GM23338 (cell line): ENCODE measurements at regions not wholly inside any gene's neighbourhood (a gene's known extent, or its start where the extent isn't known, plus 50 kb on each side); places are given as distances from the start of the nearest gene placed in this dataset.

ENCODE experiments used
- ATAC-seq: fragments of 200-7000 bp; cut with Tn5 transposase; 3 replicates; pipeline ENCODE4 v1.9.1; 2020
- DNase-seq: peaks from one replicate; pipeline ENCODE4 v3.0.0-alpha.2; 2015; ENCODE audit warnings: low spot score
- H2AFZ ChIP-seq: fragments of 200-600 bp; sonication (generic); 2 replicates; pipeline ENCODE4 v1.8.0; 2016; ENCODE audit warnings: antibody characterized with exemption, mild to moderate bottlenecking, moderate library complexity
- H3F3A ChIP-seq: fragments of 200-600 bp; sonication (generic); replicated peaks from 2 replicates; pipeline ENCODE4 v1.8.0; 2017; ENCODE audit warnings: antibody characterized with exemption, mixed run types, low read depth
- H3K27ac ChIP-seq: fragments of 200-600 bp; sonication (generic); 2 replicates; pipeline ENCODE4 v1.6.1; 2016; ENCODE audit warnings: low read depth
- H3K27me3 ChIP-seq: fragments of 200-600 bp; sonication (generic); 2 replicates; pipeline ENCODE4 v1.8.0; 2016; ENCODE audit warnings: mild to moderate bottlenecking, mixed run types, moderate library complexity; ENCODE audit not compliant: insufficient read depth
- H3K36me3 ChIP-seq: fragments of 200-600 bp; sonication (generic); 2 replicates; pipeline ENCODE4 v1.8.0; 2016; ENCODE audit warnings: mild to moderate bottlenecking; ENCODE audit not compliant: insufficient read depth
- H3K4me1 ChIP-seq: fragments of 200-600 bp; sonication (generic); 2 replicates; pipeline ENCODE4 v1.8.0; 2016; ENCODE audit warnings: mild to moderate bottlenecking, moderate library complexity; ENCODE audit not compliant: insufficient read depth
- H3K4me2 ChIP-seq: fragments of 200-600 bp; sonication (generic); 2 replicates; pipeline ENCODE4 v1.7.1; 2017; ENCODE audit warnings: mixed run types
- H3K4me3 ChIP-seq: fragments of 200-600 bp; sonication (generic); 2 replicates; pipeline ENCODE4 v1.6.1; 2016; ENCODE audit warnings: mixed run types
- H3K79me2 ChIP-seq: fragments of 200-600 bp; sonication (generic); replicated peaks from 2 replicates; pipeline ENCODE4 v1.8.0; 2017; ENCODE audit warnings: mild to moderate bottlenecking; ENCODE audit not compliant: insufficient read depth
- H3K9me2 ChIP-seq: fragments of 200-600 bp; sonication (generic); 2 replicates; pipeline ENCODE4 v1.8.0; 2017; ENCODE audit not compliant: insufficient read depth
- H4K20me1 ChIP-seq: fragments of 200-600 bp; sonication (generic); replicated peaks from 2 replicates; pipeline ENCODE4 v1.8.0; 2017; ENCODE audit warnings: mild to moderate bottlenecking; ENCODE audit not compliant: insufficient read depth
- H3K27ac Mint-ChIP-seq: 2 replicates; pipeline ENCODE4 v1.8.0; 2020; ENCODE audit warnings: inconsistent platforms, mild to moderate bottlenecking, moderate library complexity, mixed read lengths
- H3K27me3 Mint-ChIP-seq: 3 replicates; pipeline ENCODE4 v1.8.0; 2022; ENCODE audit warnings: low read depth, mild to moderate bottlenecking, moderate library complexity, mixed read lengths, inconsistent platforms; ENCODE audit not compliant: insufficient read depth, poor library complexity
- H3K36me3 Mint-ChIP-seq: 3 replicates; pipeline ENCODE4 v1.8.0; 2021; ENCODE audit warnings: low read depth, mild to moderate bottlenecking, inconsistent platforms, moderate library complexity, mixed read lengths
- H3K4me1 Mint-ChIP-seq: 3 replicates; pipeline ENCODE4 v1.8.0; 2020; ENCODE audit warnings: mild to moderate bottlenecking, inconsistent platforms, mixed read lengths
- H3K4me3 Mint-ChIP-seq: 3 replicates; pipeline ENCODE4 v1.8.0; 2021; ENCODE audit warnings: moderate library complexity, mild to moderate bottlenecking, inconsistent platforms, mixed read lengths
- H3K9me3 Mint-ChIP-seq: 3 replicates; pipeline ENCODE4 v1.8.0; 2020; ENCODE audit warnings: moderate library complexity, mild to moderate bottlenecking, inconsistent platforms, mixed read lengths
- CREB1 ChIP-seq: fragments of 250-450 bp; sonication (Bioruptor Pico); IDR thresholded peaks from 2 replicates; pipeline ENCODE4 v1.5.0; 2020; ENCODE audit warnings: low read depth, mild to moderate bottlenecking, moderate library complexity
- ETS1 ChIP-seq: IDR thresholded peaks from 2 replicates; pipeline ENCODE4 v1.6.1; 2016; ENCODE audit warnings: antibody characterized with exemption
- EZH2 ChIP-seq: fragments of 200-600 bp; sonication (generic); IDR thresholded peaks from one replicate; pipeline ENCODE4 v1.8.0; 2017; ENCODE audit warnings: antibody characterized with exemption, mild to moderate bottlenecking, low read depth; ENCODE audit not compliant: unreplicated experiment
- EZH2phosphoT487 ChIP-seq: fragments of 200-600 bp; sonication (generic); IDR thresholded peaks from one replicate; pipeline ENCODE4 v1.8.1; 2018; ENCODE audit warnings: antibody characterized with exemption; ENCODE audit not compliant: unreplicated experiment
- NANOG ChIP-seq: IDR thresholded peaks from 2 replicates; pipeline ENCODE4 v1.6.1; 2016; ENCODE audit warnings: antibody characterized with exemption, borderline replicate concordance
- POLR2AphosphoS5 ChIP-seq: IDR thresholded peaks from 2 replicates; pipeline ENCODE4 v1.6.1; 2016; ENCODE audit warnings: antibody characterized with exemption, low read depth
- STAT1 ChIP-seq: IDR thresholded peaks from one replicate; pipeline ENCODE4 v1.6.1; 2016; ENCODE audit warnings: antibody characterized with exemption; ENCODE audit not compliant: unreplicated experiment
- ZNF114 ChIP-seq: fragments of 250-450 bp; sonication (Bioruptor Pico); IDR thresholded peaks from 2 replicates; pipeline ENCODE4 v1.5.0; 2020; ENCODE audit warnings: mild to moderate bottlenecking, moderate library complexity
- TF ChIP-seq, protein P1 (sequence below): fragments of 250-450 bp; sonication (Bioruptor Pico); IDR thresholded peaks from 2 replicates; pipeline ENCODE4 v1.5.0; 2020; ENCODE audit warnings: mild to moderate bottlenecking, moderate library complexity

DNA sequence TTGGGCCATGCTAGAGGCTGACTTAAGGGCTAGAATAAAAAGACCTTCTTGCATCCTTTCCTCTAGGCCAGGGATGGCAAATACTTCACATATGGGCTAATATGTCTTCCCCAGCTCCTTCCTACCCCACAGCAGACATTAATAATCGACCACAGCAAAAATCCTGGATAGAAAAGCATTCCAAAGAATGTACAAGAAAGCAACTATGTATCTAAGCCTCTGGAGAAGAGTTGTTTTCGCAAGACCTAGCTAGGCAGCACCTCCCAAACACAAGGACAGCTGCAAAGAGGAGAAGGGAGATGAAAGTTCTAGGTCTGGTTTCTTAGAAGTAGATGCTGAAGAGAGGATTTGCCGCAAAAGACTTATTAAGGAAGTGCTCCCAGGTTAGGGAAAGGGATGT is 372.6 kb downstream of the SLC4A3 start:
- no peaks in the 10 kb centered on the region for H3K27me3 ChIP-seq
- H3K4me1 Mint-ChIP-seq = peaks cover 8% of the 10 kb centered on the region; the same call in 2 of the 3 replicates
- ATAC-seq (no peak), DNase-seq (no peak)
- H3K4me3 ChIP-seq = no peak overlapping the region
- H3F3A ChIP-seq = 0 out of 2 replicates have a peak, but pooled peaks cover 3% of the 10 kb centered on the region
- H2AFZ ChIP-seq = no peak overlapping the region
- H3K27ac ChIP-seq = no peak overlapping the region
- H4K20me1 ChIP-seq = no peaks in the 10 kb centered on the region
- no peak overlapping the region for H3K4me2 ChIP-seq
- no peaks in the 10 kb centered on the region for H3K36me3 ChIP-seq
- no peaks in the 10 kb centered on the region; the same call in 2 of the 3 replicates for H3K9me3 Mint-ChIP-seq
- H3K4me1 ChIP-seq = peaks cover 3% of the 10 kb centered on the region; the same call in 1 of the 2 replicates
- no peak for TF ChIP-seq CREB1 (CRISPR knock-in tag)
- no peak overlapping the region for H3K4me3 Mint-ChIP-seq
- no peaks in the 10 kb centered on the region for H3K27me3 Mint-ChIP-seq
- H3K36me3 Mint-ChIP-seq = no peaks in the 10 kb centered on the region
- no peak overlapping the region for H3K27ac Mint-ChIP-seq
- H3K79me2 ChIP-seq = no peaks in the 10 kb centered on the region
- no peaks in the 10 kb centered on the region for H3K9me2 ChIP-seq

GRCh38 chr2:220000586-220000985 is 373.2 kb downstream of the SLC4A3 start:
- H3K27me3 ChIP-seq = no peaks in the 10 kb centered on the region
- no peaks in the 10 kb centered on the region; the same call in 2 of the 3 replicates for H3K9me3 Mint-ChIP-seq
- H3K4me3 ChIP-seq = no peak overlapping the region
- DNase-seq = no peak
- no peak for ATAC-seq
- no peak overlapping the region for H2AFZ ChIP-seq
- no peak overlapping the region for H3K4me3 Mint-ChIP-seq
- H3K27ac Mint-ChIP-seq = no peak overlapping the region
- H3F3A ChIP-seq = 0 out of 2 replicates have a peak, but pooled peaks cover 3% of the 10 kb centered on the region
- H3K36me3 ChIP-seq = no peaks in the 10 kb centered on the region
- H3K36me3 Mint-ChIP-seq = no peaks in the 10 kb centered on the region
- TF ChIP-seq POLR2AphosphoS5 (no peak), NANOG (no peak), ZNF114 (no peak), STAT1 (no peak), EZH2 (no peak), EZH2phosphoT487 (no peak), ETS1 (no peak)
- TF ChIP-seq, protein P1, sequence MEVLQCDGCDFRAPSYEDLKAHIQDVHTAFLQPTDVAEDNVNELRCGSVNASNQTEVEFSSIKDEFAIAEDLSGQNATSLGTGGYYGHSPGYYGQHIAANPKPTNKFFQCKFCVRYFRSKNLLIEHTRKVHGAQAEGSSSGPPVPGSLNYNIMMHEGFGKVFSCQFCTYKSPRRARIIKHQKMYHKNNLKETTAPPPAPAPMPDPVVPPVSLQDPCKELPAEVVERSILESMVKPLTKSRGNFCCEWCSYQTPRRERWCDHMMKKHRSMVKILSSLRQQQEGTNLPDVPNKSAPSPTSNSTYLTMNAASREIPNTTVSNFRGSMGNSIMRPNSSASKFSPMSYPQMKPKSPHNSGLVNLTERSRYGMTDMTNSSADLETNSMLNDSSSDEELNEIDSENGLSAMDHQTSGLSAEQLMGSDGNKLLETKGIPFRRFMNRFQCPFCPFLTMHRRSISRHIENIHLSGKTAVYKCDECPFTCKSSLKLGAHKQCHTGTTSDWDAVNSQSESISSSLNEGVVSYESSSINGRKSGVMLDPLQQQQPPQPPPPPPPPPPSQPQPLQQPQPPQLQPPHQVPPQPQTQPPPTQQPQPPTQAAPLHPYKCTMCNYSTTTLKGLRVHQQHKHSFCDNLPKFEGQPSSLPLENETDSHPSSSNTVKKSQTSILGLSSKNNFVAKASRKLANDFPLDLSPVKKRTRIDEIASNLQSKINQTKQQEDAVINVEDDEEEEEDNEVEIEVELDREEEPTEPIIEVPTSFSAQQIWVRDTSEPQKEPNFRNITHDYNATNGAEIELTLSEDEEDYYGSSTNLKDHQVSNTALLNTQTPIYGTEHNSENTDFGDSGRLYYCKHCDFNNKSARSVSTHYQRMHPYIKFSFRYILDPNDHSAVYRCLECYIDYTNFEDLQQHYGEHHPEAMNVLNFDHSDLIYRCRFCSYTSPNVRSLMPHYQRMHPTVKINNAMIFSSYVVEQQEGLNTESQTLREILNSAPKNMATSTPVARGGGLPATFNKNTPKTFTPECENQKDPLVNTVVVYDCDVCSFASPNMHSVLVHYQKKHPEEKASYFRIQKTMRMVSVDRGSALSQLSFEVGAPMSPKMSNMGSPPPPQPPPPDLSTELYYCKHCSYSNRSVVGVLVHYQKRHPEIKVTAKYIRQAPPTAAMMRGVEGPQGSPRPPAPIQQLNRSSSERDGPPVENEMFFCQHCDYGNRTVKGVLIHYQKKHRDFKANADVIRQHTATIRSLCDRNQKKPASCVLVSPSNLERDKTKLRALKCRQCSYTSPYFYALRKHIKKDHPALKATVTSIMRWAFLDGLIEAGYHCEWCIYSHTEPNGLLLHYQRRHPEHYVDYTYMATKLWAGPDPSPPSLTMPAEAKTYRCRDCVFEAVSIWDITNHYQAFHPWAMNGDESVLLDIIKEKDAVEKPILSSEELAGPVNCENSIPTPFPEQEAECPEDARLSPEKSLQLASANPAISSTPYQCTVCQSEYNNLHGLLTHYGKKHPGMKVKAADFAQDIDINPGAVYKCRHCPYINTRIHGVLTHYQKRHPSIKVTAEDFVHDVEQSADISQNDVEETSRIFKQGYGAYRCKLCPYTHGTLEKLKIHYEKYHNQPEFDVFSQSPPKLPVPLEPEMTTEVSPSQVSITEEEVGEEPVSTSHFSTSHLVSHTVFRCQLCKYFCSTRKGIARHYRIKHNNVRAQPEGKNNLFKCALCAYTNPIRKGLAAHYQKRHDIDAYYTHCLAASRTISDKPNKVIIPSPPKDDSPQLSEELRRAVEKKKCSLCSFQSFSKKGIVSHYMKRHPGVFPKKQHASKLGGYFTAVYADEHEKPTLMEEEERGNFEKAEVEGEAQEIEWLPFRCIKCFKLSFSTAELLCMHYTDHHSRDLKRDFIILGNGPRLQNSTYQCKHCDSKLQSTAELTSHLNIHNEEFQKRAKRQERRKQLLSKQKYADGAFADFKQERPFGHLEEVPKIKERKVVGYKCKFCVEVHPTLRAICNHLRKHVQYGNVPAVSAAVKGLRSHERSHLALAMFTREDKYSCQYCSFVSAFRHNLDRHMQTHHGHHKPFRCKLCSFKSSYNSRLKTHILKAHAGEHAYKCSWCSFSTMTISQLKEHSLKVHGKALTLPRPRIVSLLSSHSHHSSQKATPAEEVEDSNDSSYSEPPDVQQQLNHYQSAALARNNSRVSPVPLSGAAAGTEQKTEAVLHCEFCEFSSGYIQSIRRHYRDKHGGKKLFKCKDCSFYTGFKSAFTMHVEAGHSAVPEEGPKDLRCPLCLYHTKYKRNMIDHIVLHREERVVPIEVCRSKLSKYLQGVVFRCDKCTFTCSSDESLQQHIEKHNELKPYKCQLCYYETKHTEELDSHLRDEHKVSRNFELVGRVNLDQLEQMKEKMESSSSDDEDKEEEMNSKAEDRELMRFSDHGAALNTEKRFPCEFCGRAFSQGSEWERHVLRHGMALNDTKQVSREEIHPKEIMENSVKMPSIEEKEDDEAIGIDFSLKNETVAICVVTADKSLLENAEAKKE (CRISPR knock-in tag) = no peak
- no peak overlapping the region for H3K4me2 ChIP-seq
- peaks cover 8% of the 10 kb centered on the region; the same call in 2 of the 3 replicates for H3K4me1 Mint-ChIP-seq
- 0 out of 2 replicates have a peak, but pooled peaks cover 2% of the 10 kb centered on the region for H3K9me2 ChIP-seq
- peaks cover 3% of the 10 kb centered on the region; the same call in 1 of the 2 replicates for H3K4me1 ChIP-seq
- H4K20me1 ChIP-seq = no peaks in the 10 kb centered on the region
- H3K27ac ChIP-seq = no peak overlapping the region
- H3K79me2 ChIP-seq = no peaks in the 10 kb centered on the region
- no peaks in the 10 kb centered on the region for H3K27me3 Mint-ChIP-seq
